Stimulated activated CD4-positive, alpha-beta T cell treated with anti-CD3 and anti-CD28 coated beads, Interleukin-15, amount 100 ng/mL, for 48 hours (primary cell): ENCODE measurements at regions not wholly inside any gene's neighbourhood (a gene's known extent, or its start where the extent isn't known, plus 50 kb on each side); places are given as distances from the start of the nearest gene placed in this dataset.
"Not testable (repeated sequence)": the region's sequence is repeated elsewhere in the genome, so short reads cannot be mapped to it uniquely, and the experiment has no call there.

ENCODE experiments used
- DNase-seq, 2 donors: peaks; one replicate each; pipeline ENCODE4 v3.0.0-alpha.2; 2020; ENCODE audit warnings: low read depth in 2 of 2

DNA sequence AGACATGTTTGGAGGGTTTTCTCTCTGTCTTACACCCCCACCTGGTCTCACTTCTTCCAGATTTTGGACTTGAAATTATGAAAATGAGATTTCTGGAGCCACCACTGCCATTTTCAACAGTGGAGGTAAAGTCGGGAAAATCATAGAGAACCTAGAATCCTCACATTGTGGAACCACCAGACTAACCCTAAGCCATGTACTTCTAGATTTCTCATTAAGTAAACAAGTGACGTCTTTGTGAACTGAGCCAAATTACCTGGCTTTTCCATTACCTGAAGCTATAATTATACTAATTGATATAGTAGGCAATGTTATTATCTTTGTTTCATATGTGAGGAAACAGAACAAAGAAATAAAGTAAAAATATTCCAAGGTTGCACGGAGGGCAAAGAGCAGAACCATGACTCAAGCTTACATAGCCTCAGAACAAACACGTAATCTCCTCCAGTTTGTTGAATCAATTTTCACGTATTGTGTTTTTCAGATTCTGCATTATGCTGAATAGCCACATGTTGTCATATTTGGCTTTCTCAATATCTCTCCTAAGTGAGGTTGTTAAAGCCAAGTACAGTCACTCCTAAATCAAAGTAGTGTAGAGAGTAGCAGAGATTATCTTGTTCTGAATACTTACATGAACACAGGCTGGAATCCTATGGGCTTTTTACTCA, 101.3 kb upstream of the CMC1 start:
- DNase-seq, result no peak

DNA sequence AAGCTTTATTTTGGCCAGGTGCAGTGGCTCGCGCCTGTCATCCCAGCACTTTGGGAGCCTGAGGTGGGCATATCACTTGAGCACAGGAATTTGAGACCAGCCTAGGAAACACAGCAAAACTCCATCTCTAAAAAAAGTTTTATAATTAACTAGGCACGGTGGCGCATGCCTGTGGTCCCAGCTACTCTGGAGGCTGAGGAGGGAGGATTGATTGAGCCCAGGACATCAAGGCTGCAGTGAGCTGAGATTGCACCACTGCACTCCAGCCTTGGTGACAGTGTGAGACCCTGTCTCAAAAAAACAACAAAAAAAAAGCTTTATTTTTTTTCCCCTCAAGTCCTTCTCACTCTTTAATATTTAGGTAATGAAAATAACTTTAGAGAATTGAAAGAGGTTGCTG, 100.8 kb upstream of the CMC1 start:
- no peak for DNase-seq

DNA sequence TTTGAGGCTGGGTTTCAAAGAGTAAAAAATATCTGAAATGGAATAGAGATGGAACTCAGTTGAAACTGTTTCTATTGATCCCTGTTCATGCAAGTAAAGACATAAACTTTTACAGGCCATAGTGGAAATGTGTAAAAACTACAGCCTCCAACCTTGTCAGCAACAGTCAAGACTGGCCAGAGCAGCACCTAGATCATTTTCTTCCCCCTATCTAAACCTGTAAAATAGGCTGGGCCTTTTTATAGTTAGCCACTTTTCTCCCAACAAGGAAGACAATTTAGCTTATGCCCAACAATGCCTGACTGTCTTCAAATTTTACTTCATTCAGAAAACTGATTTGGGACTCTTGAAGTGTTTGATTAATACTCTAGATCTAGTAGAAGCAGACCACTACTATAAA, 91.5 kb upstream of the CMC1 start:
- no peak for DNase-seq

DNA sequence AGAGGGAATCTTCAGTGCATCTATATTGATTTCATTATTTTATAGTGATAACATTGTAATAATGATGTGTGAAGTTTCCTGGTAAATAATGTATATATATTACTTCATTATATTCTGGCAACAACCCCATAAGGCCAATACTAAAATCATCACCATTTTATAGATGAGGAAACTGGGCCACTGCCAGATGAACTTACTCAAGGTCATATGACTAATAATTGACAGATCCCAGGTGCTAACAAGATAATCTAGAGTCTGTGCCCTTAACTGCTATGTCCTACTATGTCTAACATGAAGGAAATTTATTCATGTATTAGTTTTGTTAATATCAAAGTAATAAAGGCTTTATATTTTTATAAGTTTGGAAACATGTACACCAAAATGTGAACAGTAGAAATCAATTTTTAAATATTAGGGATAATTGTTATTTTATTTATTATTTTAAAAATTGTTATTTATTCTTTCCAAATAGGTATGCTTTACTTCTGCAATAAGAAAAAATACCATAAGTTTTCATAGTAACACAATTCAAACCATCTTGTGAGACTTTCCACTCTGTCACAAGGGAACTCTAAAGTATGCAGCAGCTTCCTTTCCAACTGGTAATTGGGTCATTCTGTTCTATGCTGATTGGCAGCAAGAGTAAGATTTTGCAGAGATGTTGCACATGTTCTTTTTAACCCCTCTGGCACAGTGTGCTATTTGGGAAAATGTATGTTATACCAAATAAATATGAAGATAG, 90.8 kb upstream of the CMC1 start:
- DNase-seq, result no peak

DNA sequence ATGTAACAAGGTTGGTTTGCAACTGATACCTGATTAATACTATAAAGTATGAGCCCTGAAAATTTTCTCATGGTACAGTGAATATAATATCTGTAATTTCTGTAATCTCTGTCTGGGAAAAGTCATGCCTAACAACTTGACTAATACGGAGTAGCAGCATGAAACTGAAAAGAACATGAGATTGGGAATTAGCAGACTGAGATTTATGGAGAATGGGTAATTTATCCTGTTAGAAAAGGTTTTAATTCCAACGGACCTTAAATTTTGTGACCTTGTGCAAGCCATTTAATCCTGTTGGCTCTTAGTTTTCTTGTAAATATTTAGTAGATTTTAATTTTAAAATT, 90.2 kb upstream of the CMC1 start:
- no peak for DNase-seq

DNA sequence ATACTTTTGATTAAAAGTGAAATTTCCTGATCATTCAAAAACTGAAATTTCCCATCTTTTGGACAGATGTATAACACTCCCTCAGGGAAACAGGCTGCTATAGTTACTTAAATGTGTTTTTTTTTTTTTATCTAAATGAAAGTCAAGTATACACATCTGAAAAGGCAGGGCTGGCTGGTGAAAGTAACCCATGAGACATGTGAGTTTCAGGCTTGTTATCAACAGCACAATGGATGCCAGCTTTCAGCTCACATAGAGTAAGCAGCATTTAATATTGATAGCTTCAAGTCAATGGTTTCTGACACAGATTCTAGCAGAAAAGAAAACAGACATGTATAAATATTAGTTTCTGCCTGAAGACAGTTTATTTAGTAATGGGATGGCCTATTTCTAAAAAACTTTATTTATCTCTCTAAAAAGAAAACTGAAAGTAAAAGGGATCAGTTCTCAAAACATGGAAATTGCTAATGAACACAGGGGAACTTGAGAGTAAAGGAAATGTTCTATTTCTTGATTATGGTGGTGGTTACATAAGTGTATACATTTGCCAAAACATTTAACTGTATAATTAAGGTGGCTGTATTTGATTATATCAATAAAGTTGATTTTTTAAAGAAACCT, 89.7 kb upstream of the CMC1 start:
- DNase-seq, result peak in 1 of 2 donors; percentile 1

DNA sequence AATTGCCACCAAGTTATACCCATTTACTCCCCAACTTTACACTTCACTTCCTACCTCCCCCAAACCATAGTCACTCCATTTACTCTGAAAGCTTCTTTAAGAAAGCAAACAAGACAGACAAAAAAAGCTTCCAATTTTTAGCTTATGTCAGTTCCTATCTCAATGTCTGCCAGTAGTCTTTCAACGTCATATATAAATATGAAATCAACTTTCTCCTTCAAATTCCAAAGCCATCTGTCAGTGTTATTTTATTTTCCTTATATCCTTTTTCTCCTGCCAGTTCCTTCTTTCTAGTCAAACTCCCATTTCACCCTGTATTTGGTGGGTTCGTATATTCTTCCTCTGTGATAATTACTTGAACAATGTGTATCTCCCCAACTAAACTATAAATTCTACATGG, 85.8 kb upstream of the CMC1 start:
- no peak for DNase-seq

DNA sequence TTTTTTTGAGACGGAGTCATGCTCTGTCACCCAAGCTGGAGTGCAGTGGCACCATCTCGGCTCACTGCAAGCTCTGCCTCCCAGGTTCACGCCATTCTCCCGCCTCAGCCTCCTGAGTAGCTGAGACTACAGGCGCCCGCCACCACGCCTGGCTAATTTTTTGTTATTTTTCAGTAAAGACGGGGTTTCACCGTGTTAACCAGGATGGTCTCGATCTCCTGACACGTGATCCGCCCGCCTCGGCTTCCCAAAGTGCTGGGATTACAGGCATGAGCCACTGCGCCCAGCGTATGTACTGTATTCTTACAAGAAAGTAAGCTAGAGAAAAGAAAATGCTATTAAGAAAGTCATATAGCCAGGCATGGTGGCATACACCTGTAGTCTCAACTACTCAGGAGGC, 84.8 kb upstream of the CMC1 start:
- not testable (repeated sequence) for DNase-seq

DNA sequence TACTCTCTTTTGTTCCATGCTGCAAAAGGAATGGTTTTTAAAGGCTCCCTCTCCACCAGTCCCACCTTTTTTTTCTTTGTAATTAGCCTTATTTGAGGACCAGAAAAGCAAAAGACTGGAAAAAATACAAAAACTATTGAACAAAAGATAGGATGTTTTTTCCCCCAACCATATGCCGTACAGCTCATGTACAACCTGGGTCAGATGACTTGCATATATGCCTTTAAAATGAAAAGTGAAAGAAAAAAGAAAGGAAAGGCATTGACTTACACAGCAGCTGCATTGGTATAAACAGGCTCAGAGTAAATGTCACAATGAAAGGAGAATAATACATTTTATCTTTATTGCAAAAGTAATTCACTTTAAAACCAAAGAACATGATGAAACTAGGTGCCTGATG, 69.5 kb upstream of the CMC1 start:
- no peak for DNase-seq

DNA sequence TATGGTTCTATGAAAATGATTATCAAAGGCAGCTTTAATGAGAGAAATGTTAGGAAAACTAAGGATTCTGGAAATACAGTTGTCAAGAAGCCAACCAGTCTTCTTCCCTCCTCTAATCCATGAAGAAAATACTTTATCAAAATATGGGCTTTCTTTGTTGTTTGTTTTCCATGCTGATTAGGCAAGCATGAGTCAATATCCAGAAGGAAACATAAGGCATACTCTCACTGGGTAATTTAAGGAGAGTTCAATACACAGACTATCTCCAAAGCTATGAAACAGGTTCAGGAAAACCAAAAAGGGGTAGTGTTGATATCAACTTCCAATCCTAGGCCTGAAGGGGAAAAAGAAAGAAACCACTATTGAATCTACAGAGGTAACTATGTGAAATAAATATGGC, 68.7 kb upstream of the CMC1 start:
- DNase-seq, result no peak

DNA sequence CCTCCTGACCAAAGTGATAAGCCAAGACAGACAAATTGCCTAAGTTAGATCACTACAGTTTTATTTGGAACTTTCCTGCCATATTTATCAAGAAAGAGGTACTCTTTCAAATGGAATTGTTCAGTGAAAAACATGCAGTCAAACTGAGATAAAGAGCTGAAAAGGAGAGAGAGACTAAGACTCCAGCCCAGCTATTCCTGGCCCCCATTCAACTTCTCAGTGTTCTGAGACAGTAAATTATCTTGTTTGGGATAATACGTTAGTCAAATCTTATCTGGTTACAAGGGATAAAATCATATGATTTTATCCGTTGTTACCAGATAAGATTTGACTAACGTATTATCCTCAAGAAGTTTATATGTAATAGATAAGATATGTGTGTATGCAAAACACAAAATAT, 67.6 kb upstream of the CMC1 start:
- no peak for DNase-seq

DNA sequence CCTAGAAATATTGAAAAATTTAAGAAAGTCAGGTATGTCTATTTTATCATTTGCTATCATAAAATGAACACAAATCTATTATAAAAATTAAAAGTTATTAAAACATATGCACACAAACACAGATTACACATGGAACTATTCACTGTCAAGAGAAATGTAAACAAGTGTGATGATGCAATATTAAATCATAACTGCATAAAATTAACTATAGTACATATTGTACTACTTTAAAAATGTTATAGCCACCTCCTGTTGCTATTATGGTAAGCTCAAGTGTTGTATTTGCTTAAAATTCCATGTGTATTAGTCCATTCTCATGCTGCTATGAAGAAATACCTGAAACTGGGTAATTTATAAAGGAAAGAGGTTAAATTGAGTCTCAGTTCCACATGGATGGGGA, 54.7 kb upstream of the CMC1 start:
- DNase-seq, result no peak

DNA sequence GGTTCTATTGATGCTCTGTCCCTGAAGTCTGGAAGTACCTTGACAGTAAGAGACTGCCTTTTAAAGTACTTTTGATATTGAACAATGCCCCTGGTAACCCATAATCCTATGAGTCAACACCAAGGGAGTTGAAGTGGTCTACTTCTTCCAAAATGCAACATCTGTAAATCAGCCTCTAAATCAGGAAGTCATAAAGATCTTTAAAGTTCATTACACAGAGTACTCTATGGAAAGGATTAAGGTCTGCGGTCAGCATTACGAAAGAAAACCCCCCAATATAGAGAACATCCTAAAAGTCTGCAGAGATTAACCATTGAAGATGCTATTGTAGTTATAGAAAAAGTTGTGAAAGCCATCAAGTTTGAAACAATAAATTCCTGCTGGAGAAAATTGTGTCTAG, 52.7 kb upstream of the CMC1 start:
- DNase-seq, result no peak

DNA sequence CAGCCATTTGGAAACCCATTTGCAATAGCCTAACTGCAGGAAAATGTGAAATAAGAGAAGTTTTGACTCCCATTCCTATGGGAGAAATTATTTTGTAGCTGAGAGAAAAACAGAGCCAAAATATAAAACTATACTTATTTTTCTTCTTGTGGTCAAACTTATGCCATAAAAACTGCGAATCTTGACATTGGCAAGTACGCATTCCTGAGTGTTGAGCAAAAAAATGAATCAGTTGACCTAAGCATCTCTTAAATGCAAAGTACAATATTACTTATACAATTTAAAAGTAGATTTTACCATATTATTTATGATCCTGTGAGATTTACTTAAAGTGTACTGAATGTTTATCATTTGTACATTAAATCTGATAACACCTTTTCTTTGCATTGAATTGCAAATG, 50.1 kb upstream of the CMC1 start:
- no peak for DNase-seq
